ENCODE measurements at regions not wholly inside any gene's neighbourhood (a gene's known extent, or its start where the extent isn't known, plus 50 kb on each side); places are given as distances from the start of the nearest gene placed in this dataset.
"Not testable (repeated sequence)": the region's sequence is repeated elsewhere in the genome, so short reads cannot be mapped to it uniquely, and the experiment has no call there.

- TF ChIP-seq, protein P1, sequence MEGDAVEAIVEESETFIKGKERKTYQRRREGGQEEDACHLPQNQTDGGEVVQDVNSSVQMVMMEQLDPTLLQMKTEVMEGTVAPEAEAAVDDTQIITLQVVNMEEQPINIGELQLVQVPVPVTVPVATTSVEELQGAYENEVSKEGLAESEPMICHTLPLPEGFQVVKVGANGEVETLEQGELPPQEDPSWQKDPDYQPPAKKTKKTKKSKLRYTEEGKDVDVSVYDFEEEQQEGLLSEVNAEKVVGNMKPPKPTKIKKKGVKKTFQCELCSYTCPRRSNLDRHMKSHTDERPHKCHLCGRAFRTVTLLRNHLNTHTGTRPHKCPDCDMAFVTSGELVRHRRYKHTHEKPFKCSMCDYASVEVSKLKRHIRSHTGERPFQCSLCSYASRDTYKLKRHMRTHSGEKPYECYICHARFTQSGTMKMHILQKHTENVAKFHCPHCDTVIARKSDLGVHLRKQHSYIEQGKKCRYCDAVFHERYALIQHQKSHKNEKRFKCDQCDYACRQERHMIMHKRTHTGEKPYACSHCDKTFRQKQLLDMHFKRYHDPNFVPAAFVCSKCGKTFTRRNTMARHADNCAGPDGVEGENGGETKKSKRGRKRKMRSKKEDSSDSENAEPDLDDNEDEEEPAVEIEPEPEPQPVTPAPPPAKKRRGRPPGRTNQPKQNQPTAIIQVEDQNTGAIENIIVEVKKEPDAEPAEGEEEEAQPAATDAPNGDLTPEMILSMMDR (IDR thresholded peaks at IDR 0.05; ENCODE audit: insufficient read depth, low read depth, low read length): not testable (repeated sequence)
- not testable (repeated sequence) for TF ChIP-seq EZH2 (IDR thresholded peaks at IDR 0.05; ENCODE audit: insufficient read depth, low read length)
These were observed 216.3 kb upstream of the DUSP10 start for GRCh38 chr1:221958161-221958562.
